ENCODE measurements at regions not wholly inside any gene's neighbourhood (a gene's known extent, or its start where the extent isn't known, plus 50 kb on each side); places are given as distances from the start of the nearest gene placed in this dataset.

DNA sequence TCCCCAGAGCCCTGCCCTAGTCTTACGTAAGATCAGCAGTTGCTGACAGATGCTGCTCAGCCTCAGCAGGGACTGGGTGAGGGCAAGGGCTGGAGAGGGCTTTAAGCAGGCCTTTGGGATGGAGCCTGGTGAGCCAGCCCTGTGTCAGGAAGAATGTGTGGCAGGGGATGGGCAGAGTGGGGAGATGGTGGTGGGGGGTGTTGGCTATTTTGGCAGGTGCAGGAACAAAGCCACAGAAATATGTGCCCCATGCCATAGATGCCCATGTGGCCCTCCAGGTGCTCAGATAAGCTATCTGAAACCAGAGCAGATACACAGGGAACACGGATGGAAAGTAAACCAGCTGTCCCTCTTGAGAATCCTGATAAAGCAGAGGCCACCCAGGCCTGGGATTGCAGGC, 1325.0 kb downstream of the UQCRFS1 start:
- TF ChIP-seq POLR2A (IDR thresholded peaks at IDR 0.05; ENCODE audit: low read depth, low read length) (no peak), SPI1 (IDR thresholded peaks at IDR 0.05; ENCODE audit: low read depth, low read length) (no peak), POLR2AphosphoS5 (IDR thresholded peaks at IDR 0.05; ENCODE audit: low read depth, low read length) (no peak), TAF1 (IDR thresholded peaks at IDR 0.05; ENCODE audit: low read depth, low read length) (no peak), POU2F2 (IDR thresholded peaks at IDR 0.05; ENCODE audit: low read depth, low read length) (no peak), PAX5 (IDR thresholded peaks at IDR 0.05; ENCODE audit: insufficient read depth, low read length, severe bottlenecking) (no peak)

All from GM12891 (cell line).